ENCODE measurements at regions not wholly inside any gene's neighbourhood (a gene's known extent, or its start where the extent isn't known, plus 50 kb on each side); places are given as distances from the start of the nearest gene placed in this dataset.
"Not testable (repeated sequence)": the region's sequence is repeated elsewhere in the genome, so short reads cannot be mapped to it uniquely, and the experiment has no call there.

GRCh38 chr1:83123019-83123418 lies 875.9 kb downstream of the TTLL7 start:
- Histone ChIP-seq H3K27me3 (no peaks in the 10 kb centered on the region), H3K4me3 (no peak overlapping the region), H3K27ac (no peak overlapping the region), H3K4me1 (no peaks in the 10 kb centered on the region), H3K9me3 (no peaks in the 10 kb centered on the region), H3K36me3 (no peaks in the 10 kb centered on the region)
- TF ChIP-seq POLR2A (IDR thresholded peaks at IDR 0.05): no peak
- no peak for TF ChIP-seq CTCF (IDR thresholded peaks at IDR 0.05)
- no peak for TF ChIP-seq EP300 (IDR thresholded peaks at IDR 0.05; ENCODE audit: low read depth)
- no peak for TF ChIP-seq POLR2AphosphoS5 (IDR thresholded peaks at IDR 0.05)
- intact Hi-C loops (cut with DNase I; ENCODE audit: low total_unique reads): no loop called here
- WGBS, 2 donors (ENCODE audit: low coverage in 1 of 2): 91 to 95% methylated on average over 3 of the region's 3 CpGs
- in situ Hi-C loops (cut with MboI; ENCODE audit: low pct_ligation_motif_present in 1 of 4, low pct_unique_long_range_greater_than_20kb in 1 of 4, low sequenced_read_pairs in 3 of 4): no loop called here
- DNase-seq: no peak

GRCh38 chr1:83118472-83118871 lies 880.5 kb downstream of the TTLL7 start:
- intact Hi-C loops (cut with DNase I; ENCODE audit: low total_unique reads) (no loop called here), in situ Hi-C loops (cut with MboI; ENCODE audit: low pct_ligation_motif_present in 1 of 4, low pct_unique_long_range_greater_than_20kb in 1 of 4, low sequenced_read_pairs in 3 of 4) (no loop called here)
- no peak overlapping the region for H3K27ac ChIP-seq
- H3K36me3 ChIP-seq: no peaks in the 10 kb centered on the region
- H3K27me3 ChIP-seq: no peaks in the 10 kb centered on the region
- 96 to 100% methylated on average over 1 to 4 of the region's 4 CpGs for WGBS, 2 donors (ENCODE audit: low coverage in 1 of 2)
- H3K4me3 ChIP-seq: no peak overlapping the region
- TF ChIP-seq POLR2A (IDR thresholded peaks at IDR 0.05) (no peak), CTCF (IDR thresholded peaks at IDR 0.05) (no peak), EP300 (IDR thresholded peaks at IDR 0.05; ENCODE audit: low read depth) (no peak), POLR2AphosphoS5 (IDR thresholded peaks at IDR 0.05) (no peak)
- no peaks in the 10 kb centered on the region for H3K9me3 ChIP-seq
- DNase-seq: no peak
- no peaks in the 10 kb centered on the region for H3K4me1 ChIP-seq

GRCh38 chr1:83117030-83117429 lies 881.9 kb downstream of the TTLL7 start:
- H3K36me3 ChIP-seq; H3K9me3 ChIP-seq; H3K4me3 ChIP-seq; DNase-seq; H3K27ac ChIP-seq; H3K4me1 ChIP-seq; in situ Hi-C loops (cut with MboI; ENCODE audit: low pct_ligation_motif_present in 1 of 4, low pct_unique_long_range_greater_than_20kb in 1 of 4, low sequenced_read_pairs in 3 of 4); intact Hi-C loops (cut with DNase I; ENCODE audit: low total_unique reads); H3K27me3 ChIP-seq: not testable (repeated sequence)
- WGBS, 2 donors (ENCODE audit: low coverage in 1 of 2): 84 to 92% methylated on average over 4 of the region's 4 CpGs

- Histone ChIP-seq H3K4me1 (no peaks in the 10 kb centered on the region), H3K27ac (no peak overlapping the region), H3K27me3 (no peaks in the 10 kb centered on the region), H3K4me3 (no peak overlapping the region), H3K9me3 (no peaks in the 10 kb centered on the region), H3K36me3 (no peaks in the 10 kb centered on the region)
- in situ Hi-C loops (cut with MboI; ENCODE audit: low pct_ligation_motif_present in 1 of 4, low pct_unique_long_range_greater_than_20kb in 1 of 4, low sequenced_read_pairs in 3 of 4) (no loop called here), intact Hi-C loops (cut with DNase I; ENCODE audit: low total_unique reads) (no loop called here)
- WGBS, 2 donors (ENCODE audit: low coverage in 1 of 2): 17 to 64% methylated on average over 1 to 2 of the region's 2 CpGs
- TF ChIP-seq CTCF (IDR thresholded peaks at IDR 0.05) (no peak), EP300 (IDR thresholded peaks at IDR 0.05; ENCODE audit: low read depth) (no peak), POLR2A (IDR thresholded peaks at IDR 0.05) (no peak), POLR2AphosphoS5 (IDR thresholded peaks at IDR 0.05) (no peak)
- no peak for DNase-seq
Observed at GRCh38 chr1:83115785-83116184, 883.1 kb downstream of the TTLL7 start.

- WGBS, 2 donors (ENCODE audit: low coverage in 1 of 2): 80 to 100% methylated on average over 1 to 2 of the region's 2 CpGs
- TF ChIP-seq POLR2A (IDR thresholded peaks at IDR 0.05) (no peak), EP300 (IDR thresholded peaks at IDR 0.05; ENCODE audit: low read depth) (no peak), CTCF (IDR thresholded peaks at IDR 0.05) (no peak), POLR2AphosphoS5 (IDR thresholded peaks at IDR 0.05) (no peak)
- no peak for DNase-seq
- H3K27ac ChIP-seq: no peak overlapping the region
- no peaks in the 10 kb centered on the region for H3K4me1 ChIP-seq
- intact Hi-C loops (cut with DNase I; ENCODE audit: low total_unique reads) (no loop called here), in situ Hi-C loops (cut with MboI; ENCODE audit: low pct_ligation_motif_present in 1 of 4, low pct_unique_long_range_greater_than_20kb in 1 of 4, low sequenced_read_pairs in 3 of 4) (no loop called here)
- H3K4me3 ChIP-seq: no peak overlapping the region
- no peaks in the 10 kb centered on the region for H3K27me3 ChIP-seq
- no peaks in the 10 kb centered on the region for H3K36me3 ChIP-seq
- H3K9me3 ChIP-seq: no peaks in the 10 kb centered on the region
Observed at GRCh38 chr1:83114136-83114834, 884.6 kb downstream of the TTLL7 start.
